Ectodermal cell (in vitro differentiated cells): ENCODE measurements at regions not wholly inside any gene's neighbourhood (a gene's known extent, or its start where the extent isn't known, plus 50 kb on each side); places are given as distances from the start of the nearest gene placed in this dataset.
A peak's percentile ranks its signal among the peaks of the same experiment; 100 is the strongest.
"Not testable (repeated sequence)": the region's sequence is repeated elsewhere in the genome, so short reads cannot be mapped to it uniquely, and the experiment has no call there.

Source experiments
- H3K27ac ChIP-seq: 2 replicates; pipeline ENCODE4 v1.7.0; 2013; ENCODE audit warnings: mild to moderate bottlenecking, low read depth, low read length; ENCODE audit not compliant: insufficient read depth, poor library complexity, severe bottlenecking
- H3K27me3 ChIP-seq: 2 replicates; pipeline ENCODE4 v1.7.0; 2013; ENCODE audit warnings: mild to moderate bottlenecking, low read length; ENCODE audit not compliant: insufficient read depth, control insufficient read depth, poor library complexity, severe bottlenecking
- H3K36me3 ChIP-seq: one replicate; pipeline ENCODE4 v1.7.0; 2013; ENCODE audit warnings: low read length; ENCODE audit not compliant: control insufficient read depth, insufficient read depth
- H3K4me1 ChIP-seq: one replicate; pipeline ENCODE4 v1.7.0; 2013; ENCODE audit warnings: low read length; ENCODE audit not compliant: control insufficient read depth, insufficient read depth
- H3K4me3 ChIP-seq: 2 replicates; pipeline ENCODE4 v1.7.0; 2013; ENCODE audit warnings: low read depth, low read length, control low read depth; ENCODE audit not compliant: insufficient read depth
- H3K9me3 ChIP-seq: 2 replicates; pipeline ENCODE4 v1.7.0; 2013; ENCODE audit warnings: mild to moderate bottlenecking, low read length, moderate library complexity; ENCODE audit not compliant: control insufficient read depth
- WGBS, 2 experiments: methylation state at CpG; one replicate each; pipeline ENCODE4 v1.1.7; 2013; ENCODE audit warnings: missing lambda C conversion rate in 2 of 2; 5-methylcytosine and 5-hydroxymethylcytosine counted together

DNA sequence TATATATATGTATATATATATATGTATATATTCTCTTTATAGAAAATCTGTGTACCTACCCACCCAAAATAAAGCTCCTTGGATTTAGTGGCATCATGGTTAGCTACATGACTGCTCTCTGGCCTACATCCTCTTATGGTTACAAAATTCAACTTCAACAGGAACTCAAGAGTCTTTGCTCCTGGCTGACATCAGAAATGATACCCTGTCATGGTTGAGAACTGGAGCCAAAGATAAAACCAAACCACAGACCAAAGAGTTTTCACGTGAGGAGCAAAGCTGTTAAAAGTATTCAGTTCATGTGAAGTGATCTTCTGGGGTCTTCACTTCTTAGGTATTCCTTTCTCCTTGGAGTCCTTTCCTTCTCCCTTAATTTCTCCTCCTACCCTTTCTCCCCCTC is 476.3 kb downstream of the SOX11 start:
- WGBS, 2 experiments: 89 to 91% methylated on average over 1 of the region's 1 CpG

DNA sequence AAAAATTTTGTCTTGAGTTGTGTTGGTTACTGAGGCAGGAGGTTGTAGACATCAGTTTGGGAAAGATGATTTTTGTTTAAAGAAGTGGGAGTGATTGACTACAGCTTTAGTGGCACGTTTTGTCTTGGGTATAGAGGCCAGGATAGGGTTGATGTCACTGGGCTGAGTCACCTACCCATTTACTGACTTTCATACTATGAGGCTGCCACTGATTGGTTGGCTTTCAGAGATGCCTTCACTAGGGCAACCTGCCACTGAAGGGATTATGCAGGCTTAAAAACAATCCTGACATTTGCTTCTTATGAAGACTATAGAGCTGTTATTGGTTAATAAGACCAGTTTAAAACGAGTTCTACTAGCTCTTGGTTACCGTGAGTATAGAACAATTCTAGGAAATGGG is 479.1 kb downstream of the SOX11 start:
- no peak overlapping the region for H3K27ac ChIP-seq
- no peaks in the 10 kb centered on the region for H3K4me1 ChIP-seq
- 91 to 100% methylated on average over 3 of the region's 3 CpGs for whole genome bisulfite sequencing, 2 experiments

More for the DNA sequence above, 476.3 kb downstream of the SOX11 start:
- Histone ChIP-seq H3K9me3 (no peaks in the 10 kb centered on the region), H3K4me1 (no peaks in the 10 kb centered on the region), H3K36me3 (no peaks in the 10 kb centered on the region), H3K27me3 (no peaks in the 10 kb centered on the region), H3K4me3 (no peak overlapping the region), H3K27ac (no peak overlapping the region)

DNA sequence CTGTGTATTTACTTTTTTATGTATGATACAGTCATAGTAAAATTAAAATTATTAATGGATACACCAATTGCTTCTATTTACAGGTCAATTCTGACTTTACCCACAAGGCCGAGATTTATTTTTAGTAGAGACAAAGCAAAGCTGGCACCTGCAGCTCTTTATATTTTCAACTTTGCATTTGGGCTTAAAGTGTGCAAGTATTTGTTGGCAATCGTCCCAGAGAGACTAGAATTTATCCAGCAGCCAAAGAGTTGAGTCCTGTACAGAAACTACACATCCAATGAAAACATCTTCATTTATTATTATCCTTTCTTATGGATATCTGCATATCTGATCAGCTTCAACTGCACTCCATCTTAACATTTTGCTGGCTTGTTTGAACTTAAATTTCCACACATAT is 485.6 kb downstream of the SOX11 start:
- H3K27ac ChIP-seq: no peak overlapping the region
- no peak overlapping the region for H3K4me3 ChIP-seq
- H3K36me3 ChIP-seq: no peaks in the 10 kb centered on the region
- 88 to 95% methylated on average over 2 of the region's 2 CpGs for WGBS, 2 experiments
- no peaks in the 10 kb centered on the region for H3K4me1 ChIP-seq
- H3K9me3 ChIP-seq: peaks cover 2% of the 10 kb centered on the region
- H3K27me3 ChIP-seq: no peaks in the 10 kb centered on the region

More for the DNA sequence above, 479.1 kb downstream of the SOX11 start:
- H3K9me3 ChIP-seq: peaks cover 2% of the 10 kb centered on the region
- H3K36me3 ChIP-seq: no peaks in the 10 kb centered on the region
- H3K27me3 ChIP-seq: no peaks in the 10 kb centered on the region
- H3K4me3 ChIP-seq: no peak overlapping the region

DNA sequence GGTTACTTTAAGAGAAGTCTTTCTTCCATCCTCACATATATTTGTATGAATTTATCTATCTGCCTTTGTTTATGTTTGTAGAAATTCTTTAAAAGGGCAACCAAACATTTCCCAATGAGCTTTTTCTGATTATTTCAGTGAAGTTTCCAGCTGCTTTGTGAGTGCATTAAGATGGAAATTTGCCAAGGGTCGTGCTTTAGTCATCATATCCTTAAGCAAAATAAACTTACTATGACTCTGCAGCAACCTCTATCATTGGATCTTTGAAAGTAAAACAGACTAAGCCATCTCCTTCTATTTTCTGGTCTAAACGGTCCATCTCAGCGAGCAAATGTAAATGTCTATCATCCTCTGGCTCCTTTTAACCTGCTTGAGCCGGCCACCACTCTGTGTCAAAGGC is 489.3 kb downstream of the SOX11 start:
- whole genome bisulfite sequencing, 2 experiments: 83% methylated on average over 4 of the region's 4 CpGs
- no peaks in the 10 kb centered on the region for H3K36me3 ChIP-seq
- no peak overlapping the region for H3K27ac ChIP-seq
- no peak overlapping the region for H3K4me3 ChIP-seq
- H3K27me3 ChIP-seq: no peaks in the 10 kb centered on the region
- no peaks in the 10 kb centered on the region for H3K4me1 ChIP-seq
- H3K9me3 ChIP-seq: no peaks in the 10 kb centered on the region

- H3K4me1 ChIP-seq: peaks cover 1% of the 10 kb centered on the region
- no peak overlapping the region for H3K27ac ChIP-seq
- no peak overlapping the region for H3K4me3 ChIP-seq
- 85 to 98% methylated on average over 4 of the region's 4 CpGs for WGBS, 2 experiments
- no peaks in the 10 kb centered on the region for H3K36me3 ChIP-seq
- no peaks in the 10 kb centered on the region for H3K9me3 ChIP-seq
- no peaks in the 10 kb centered on the region for H3K27me3 ChIP-seq
These were observed 489.7 kb downstream of the SOX11 start for GRCh38 chr2:6181926-6182325.

GRCh38 chr2:6183226-6183625 is 491.0 kb downstream of the SOX11 start:
- Histone ChIP-seq H3K27me3 (no peaks in the 10 kb centered on the region), H3K4me1 (peaks cover 3% of the 10 kb centered on the region), H3K36me3 (no peaks in the 10 kb centered on the region), H3K27ac (no peak overlapping the region), H3K9me3 (no peaks in the 10 kb centered on the region), H3K4me3 (no peak overlapping the region)
- 90 to 96% methylated on average over 1 of the region's 1 CpG for WGBS, 2 experiments

- Histone ChIP-seq H3K27ac (peak overlapping the region; percentile 12), H3K4me1 (peaks cover 3% of the 10 kb centered on the region), H3K27me3 (no peaks in the 10 kb centered on the region), H3K36me3 (no peaks in the 10 kb centered on the region), H3K4me3 (no peak overlapping the region), H3K9me3 (no peaks in the 10 kb centered on the region)
- WGBS, 2 experiments: 86 to 87% methylated on average over 13 of the region's 13 CpGs
These were observed 492.5 kb downstream of the SOX11 start for GRCh38 chr2:6184532-6185292.

GRCh38 chr2:6186332-6187151 is 494.4 kb downstream of the SOX11 start:
- WGBS, 2 experiments: 92 to 93% methylated on average over 7 of the region's 7 CpGs
- peaks cover 3% of the 10 kb centered on the region for H3K4me1 ChIP-seq

GRCh38 chr2:6196449-6196848 is 504.3 kb downstream of the SOX11 start:
- Histone ChIP-seq H3K9me3 (no peaks in the 10 kb centered on the region), H3K27me3 (no peaks in the 10 kb centered on the region), H3K36me3 (no peaks in the 10 kb centered on the region), H3K27ac (no peak overlapping the region), H3K4me3 (no peak overlapping the region), H3K4me1 (no peaks in the 10 kb centered on the region)
- 59 to 71% methylated on average over 1 of the region's 1 CpG for WGBS, 2 experiments

More at GRCh38 chr2:6186332-6187151, 494.4 kb downstream of the SOX11 start:
- Histone ChIP-seq H3K9me3 (no peaks in the 10 kb centered on the region), H3K4me3 (no peak overlapping the region), H3K27me3 (no peaks in the 10 kb centered on the region), H3K27ac (no peak overlapping the region), H3K36me3 (no peaks in the 10 kb centered on the region)

DNA sequence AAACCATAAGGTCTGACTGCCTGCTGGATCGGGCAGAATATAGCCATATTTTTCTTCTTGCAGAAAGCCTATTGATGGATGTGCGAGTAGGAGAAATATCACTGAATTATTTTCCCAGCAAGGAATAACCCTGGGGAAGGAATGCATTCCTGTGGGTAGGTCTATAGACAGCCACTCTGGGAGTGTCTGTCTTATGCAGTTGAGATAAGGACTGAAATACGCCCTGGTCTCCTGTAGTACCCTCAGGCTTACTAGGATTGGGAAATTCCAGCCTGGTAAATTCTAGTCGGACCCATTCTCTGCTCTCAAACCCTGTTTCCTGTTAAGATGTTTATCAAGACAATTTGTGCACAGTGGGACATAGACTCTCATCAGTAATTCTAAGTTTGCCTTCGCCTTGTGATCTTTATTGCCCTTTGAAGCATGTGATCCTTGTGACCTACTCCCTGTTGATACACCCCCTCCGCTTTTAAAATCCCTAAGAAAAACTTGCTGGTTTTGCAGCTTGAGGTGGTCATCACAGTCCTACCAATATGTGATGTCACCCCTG is 506.3 kb downstream of the SOX11 start:
- not testable (repeated sequence) for H3K4me1 ChIP-seq, H3K27ac ChIP-seq, H3K4me3 ChIP-seq, H3K9me3 ChIP-seq, H3K27me3 ChIP-seq, H3K36me3 ChIP-seq
- WGBS, 2 experiments: 93 to 96% methylated on average over 6 of the region's 6 CpGs
